GM12878 (cell line): ENCODE measurements at regions not wholly inside any gene's neighbourhood (a gene's known extent, or its start where the extent isn't known, plus 50 kb on each side); places are given as distances from the start of the nearest gene placed in this dataset.

ENCODE experiments used
- ATAC-seq: fragments of 200-7000 bp; cut with Tn5 transposase; 3 replicates; pipeline ENCODE4 v1.9.1; 2020; ENCODE audit warnings: mild to moderate bottlenecking, moderate library complexity
- BruUV-seq: library from RNA; stranded (reverse); fragments of 400-500 nt; replicated peaks from 2 replicates; lab custom pipeline; 2021; lab: Mats Ljungman, UMichigan
- CTCF ChIA-PET: fragments of 300-600 bp; sonication (Branson Sonifier 250); formaldehyde crosslinking; extraction: SDS; loops from one replicate; lab custom pipeline; 2021; ENCODE audit warnings: inconsistent platforms; lab: Yijun Ruan, JAX
- POLR2A ChIA-PET: fragments of 350-600 bp; formaldehyde crosslinking; extraction: SDS; loops from one replicate; lab custom pipeline; 2021; ENCODE audit warnings: inconsistent platforms; lab: Charles Lee
- RAD21 ChIA-PET: fragments of 300-600 bp; sonication (Branson Sonifier 250); formaldehyde crosslinking; loops from one replicate; lab custom pipeline; 2023; ENCODE audit warnings: antibody characterized with exemption; ENCODE audit not compliant: unreplicated experiment; lab: Charles Lee
- SMC1A ChIA-PET: fragments of 300-600 bp; sonication (Branson Sonifier 250); formaldehyde crosslinking; loops from one replicate; lab custom pipeline; 2023; ENCODE audit not compliant: unreplicated experiment, uncharacterized antibody; lab: Charles Lee
- DNase-seq: peaks from one replicate; pipeline ENCODE4 v3.0.0-alpha.2; 2011; ENCODE audit warnings: low read depth, low spot score
- FAIRE-seq: peaks from 3 replicates; lab custom pipeline; 2011; peaks lifted over from hg19 to GRCh38; lab: Jason Lieb, UNC
- H2AFZ ChIP-seq: 2 replicates; pipeline ENCODE4 v1.6.0; 2011; ENCODE audit warnings: low read depth, low read length, control low read depth; ENCODE audit not compliant: control insufficient read depth
- H3K27ac ChIP-seq: 2 replicates; pipeline ENCODE4 v1.5.1; 2011; ENCODE audit warnings: control low read depth; ENCODE audit not compliant: control insufficient read depth, insufficient read depth
- H3K27me3 ChIP-seq, 2 experiments: replicated peaks in 1 of 2; 2 replicates each; pipeline versions ENCODE4 v1.6.0 to v1.6.1; 2011; ENCODE audit warnings: low read length in 1 of 2; ENCODE audit not compliant: control insufficient read depth in 2 of 2, insufficient read depth in 2 of 2
- H3K36me3 ChIP-seq, 2 experiments: 2 replicates each; pipeline ENCODE4 v1.5.1; 2011; ENCODE audit warnings: low read length in 1 of 2; ENCODE audit not compliant: control insufficient read depth in 2 of 2, insufficient read depth in 2 of 2
- H3K4me1 ChIP-seq: 2 replicates; pipeline ENCODE4 v1.6.1; 2011; ENCODE audit warnings: mild to moderate bottlenecking, low read length, moderate library complexity, mixed read lengths; ENCODE audit not compliant: control insufficient read depth, insufficient read depth
- H3K4me2 ChIP-seq: 2 replicates; pipeline ENCODE4 v1.6.0; 2011; ENCODE audit warnings: control low read depth; ENCODE audit not compliant: control insufficient read depth, insufficient read depth
- H3K4me3 ChIP-seq: fragments of 200-600 bp; sonication (generic); 2 replicates; pipeline ENCODE4 v1.5.1; 2016
- H3K79me2 ChIP-seq: 2 replicates; pipeline ENCODE4 v1.6.0; 2011; ENCODE audit warnings: low read length; ENCODE audit not compliant: control insufficient read depth, insufficient read depth
- H3K9ac ChIP-seq: 2 replicates; pipeline ENCODE4 v1.8.0; 2011; ENCODE audit warnings: low read length, control low read depth, mixed read lengths; ENCODE audit not compliant: control insufficient read depth, insufficient read depth
- H3K9me3 ChIP-seq: replicated peaks from 3 replicates; pipeline ENCODE4 v1.5.1; 2011; ENCODE audit warnings: mild to moderate bottlenecking, low read length; ENCODE audit not compliant: control insufficient read depth, insufficient read depth
- H4K20me1 ChIP-seq: 2 replicates; pipeline ENCODE4 v1.6.0; 2011; ENCODE audit not compliant: control insufficient read depth, insufficient read depth
- EP300 ChIP-seq, 2 experiments: fragments of 150-350 bp in 1 of 2; IDR thresholded peaks; 2 replicates each; pipeline ENCODE4 v1.6.1; 2011 to 2012; ENCODE audit warnings: low read depth in 2 of 2, low read length in 2 of 2, borderline replicate concordance in 1 of 2, improper control_type of control experiment in 1 of 2, inconsistent platforms in 1 of 2; ENCODE audit not compliant: control insufficient read depth in 1 of 2
- ESRRA ChIP-seq: IDR thresholded peaks from 2 replicates; pipeline ENCODE4 v1.6.1; 2012; ENCODE audit warnings: mild to moderate bottlenecking, low read length, improper control_type of control experiment
- LARP7 ChIP-seq: fragments of 450-650 bp; IDR thresholded peaks from 2 replicates; pipeline ENCODE4 v1.6.1; 2017; ENCODE audit warnings: mild to moderate bottlenecking
- NBN ChIP-seq: fragments of 450-650 bp; IDR thresholded peaks from 2 replicates; pipeline ENCODE4 v1.6.1; 2016
- PAX5 ChIP-seq: IDR thresholded peaks from 2 replicates; pipeline ENCODE4 v1.6.1; 2011; ENCODE audit warnings: low read depth, low read length, borderline replicate concordance
- RAD51 ChIP-seq: fragments of 450-650 bp; IDR thresholded peaks from 2 replicates; pipeline ENCODE4 v1.6.1; 2016; ENCODE audit warnings: moderate library complexity, mild to moderate bottlenecking, inconsistent platforms
- SREBF2 ChIP-seq: IDR thresholded peaks from 2 replicates; pipeline ENCODE4 v1.6.1; 2012; ENCODE audit warnings: mild to moderate bottlenecking, low read length
- TBL1XR1 ChIP-seq: IDR thresholded peaks from 2 replicates; pipeline ENCODE4 v1.6.1; 2012; ENCODE audit warnings: low read depth, low read length, improper control_type of control experiment
- TCF12 ChIP-seq: IDR thresholded peaks from 2 replicates; pipeline ENCODE4 v1.6.1; 2011; ENCODE audit warnings: low read depth, mild to moderate bottlenecking, low read length
- TCF7 ChIP-seq: IDR thresholded peaks from 2 replicates; pipeline ENCODE4 v1.6.1; 2014; ENCODE audit warnings: antibody characterized with exemption, borderline replicate concordance
- WRNIP1 ChIP-seq: IDR thresholded peaks from 2 replicates; pipeline ENCODE4 v1.6.1; 2011; ENCODE audit warnings: low read depth, low read length, improper control_type of control experiment, borderline replicate concordance
- ZSCAN29 ChIP-seq: fragments of 450-650 bp; IDR thresholded peaks from 2 replicates; pipeline ENCODE4 v1.6.1; 2017; ENCODE audit warnings: mild to moderate bottlenecking, moderate library complexity
- WGBS: methylation state at CpG from one replicate; pipeline ENCODE4 v1.1.6; 2016; ENCODE audit warnings: low lambda C conversion rate; ENCODE audit not compliant: insufficient replicate concordance, insufficient coverage; ENCODE audit errors: missing lambda C conversion rate; 5-methylcytosine and 5-hydroxymethylcytosine counted together
- in situ Hi-C: fragments of 300-500 bp; cut with MboI; formaldehyde crosslinking; loops from 9 replicates; pipeline ENCODE4 v1.14.3; 2018; ENCODE audit warnings: mixed read lengths
- intact Hi-C: fragments of 100-400 bp; cut with micrococcal nuclease; formaldehyde crosslinking; loops from one replicate; pipeline ENCODE4 v1.14.2; 2022; ENCODE audit not compliant: unreplicated experiment
- TF ChIP-seq, protein P1 (sequence below): fragments of 450-650 bp; IDR thresholded peaks from 2 replicates; pipeline ENCODE4 v1.6.1; 2017; ENCODE audit warnings: borderline replicate concordance
- TF ChIP-seq, protein P2 (sequence below): IDR thresholded peaks from 2 replicates; pipeline ENCODE4 v1.6.1; 2011; ENCODE audit warnings: low read depth, low read length, improper control_type of control experiment, borderline replicate concordance
- TF ChIP-seq, protein P3 (sequence below): fragments of 450-650 bp; IDR thresholded peaks from 2 replicates; pipeline ENCODE4 v1.6.1; 2017; ENCODE audit warnings: mild to moderate bottlenecking, moderate library complexity

DNA sequence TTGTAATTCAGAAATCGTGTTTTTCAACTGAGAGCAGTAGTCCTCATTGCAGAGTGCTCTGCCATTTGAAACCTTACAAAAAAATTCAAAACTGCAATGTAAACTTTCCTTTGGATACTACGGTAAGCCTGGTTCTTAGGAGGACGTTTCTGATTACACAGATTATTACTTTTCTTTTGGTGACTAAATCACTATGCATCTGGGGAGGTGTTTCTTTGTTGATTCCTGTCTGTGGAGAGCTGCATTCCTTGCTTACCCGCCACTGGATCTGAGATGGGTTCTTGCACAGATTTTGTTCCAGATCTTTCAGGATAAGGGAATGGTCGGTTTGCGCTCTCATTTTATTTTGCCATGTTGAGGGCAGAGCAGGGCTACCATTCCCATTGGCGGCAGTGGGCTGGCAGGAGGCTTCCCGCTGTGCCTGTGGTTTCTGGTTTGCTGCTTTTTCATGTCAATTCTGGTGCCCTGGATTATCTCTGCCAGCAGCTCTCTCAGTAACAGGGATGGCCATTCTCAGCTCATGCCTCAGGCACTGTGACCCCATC, 485.1 kb downstream of the GLRX3 start:
- H4K20me1 ChIP-seq = no peaks in the 10 kb centered on the region
- ATAC-seq (no peak), DNase-seq (no peak), FAIRE-seq (no peak)
- H3K4me1 ChIP-seq = no peaks in the 10 kb centered on the region
- CTCF ChIA-PET = no interaction called here
- H3K27ac ChIP-seq = no peak overlapping the region
- no peak overlapping the region for H3K4me3 ChIP-seq
- no peak for TF ChIP-seq NBN
- TF ChIP-seq TBL1XR1 = no peak
- TF ChIP-seq LARP7 = no peak
- TF ChIP-seq, protein P1, sequence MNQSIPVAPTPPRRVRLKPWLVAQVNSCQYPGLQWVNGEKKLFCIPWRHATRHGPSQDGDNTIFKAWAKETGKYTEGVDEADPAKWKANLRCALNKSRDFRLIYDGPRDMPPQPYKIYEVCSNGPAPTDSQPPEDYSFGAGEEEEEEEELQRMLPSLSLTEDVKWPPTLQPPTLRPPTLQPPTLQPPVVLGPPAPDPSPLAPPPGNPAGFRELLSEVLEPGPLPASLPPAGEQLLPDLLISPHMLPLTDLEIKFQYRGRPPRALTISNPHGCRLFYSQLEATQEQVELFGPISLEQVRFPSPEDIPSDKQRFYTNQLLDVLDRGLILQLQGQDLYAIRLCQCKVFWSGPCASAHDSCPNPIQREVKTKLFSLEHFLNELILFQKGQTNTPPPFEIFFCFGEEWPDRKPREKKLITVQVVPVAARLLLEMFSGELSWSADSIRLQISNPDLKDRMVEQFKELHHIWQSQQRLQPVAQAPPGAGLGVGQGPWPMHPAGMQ = no peak
- no peak for TF ChIP-seq TCF7
- TF ChIP-seq, protein P2, sequence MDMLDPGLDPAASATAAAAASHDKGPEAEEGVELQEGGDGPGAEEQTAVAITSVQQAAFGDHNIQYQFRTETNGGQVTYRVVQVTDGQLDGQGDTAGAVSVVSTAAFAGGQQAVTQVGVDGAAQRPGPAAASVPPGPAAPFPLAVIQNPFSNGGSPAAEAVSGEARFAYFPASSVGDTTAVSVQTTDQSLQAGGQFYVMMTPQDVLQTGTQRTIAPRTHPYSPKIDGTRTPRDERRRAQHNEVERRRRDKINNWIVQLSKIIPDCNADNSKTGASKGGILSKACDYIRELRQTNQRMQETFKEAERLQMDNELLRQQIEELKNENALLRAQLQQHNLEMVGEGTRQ = no peak
- TF ChIP-seq TCF12 = no peak
- no peak for TF ChIP-seq EP300 (IDR thresholded peaks at IDR 0.05; ENCODE audit: borderline replicate concordance in 1 of 2, control insufficient read depth in 1 of 2, low read depth in 2 of 2, low read length in 2 of 2)
- no peak for TF ChIP-seq ESRRA
- no peak for TF ChIP-seq SREBF2
- TF ChIP-seq RAD51 = no peak
- no peak for TF ChIP-seq PAX5
- TF ChIP-seq ZSCAN29 = no peak
- TF ChIP-seq, protein P3, sequence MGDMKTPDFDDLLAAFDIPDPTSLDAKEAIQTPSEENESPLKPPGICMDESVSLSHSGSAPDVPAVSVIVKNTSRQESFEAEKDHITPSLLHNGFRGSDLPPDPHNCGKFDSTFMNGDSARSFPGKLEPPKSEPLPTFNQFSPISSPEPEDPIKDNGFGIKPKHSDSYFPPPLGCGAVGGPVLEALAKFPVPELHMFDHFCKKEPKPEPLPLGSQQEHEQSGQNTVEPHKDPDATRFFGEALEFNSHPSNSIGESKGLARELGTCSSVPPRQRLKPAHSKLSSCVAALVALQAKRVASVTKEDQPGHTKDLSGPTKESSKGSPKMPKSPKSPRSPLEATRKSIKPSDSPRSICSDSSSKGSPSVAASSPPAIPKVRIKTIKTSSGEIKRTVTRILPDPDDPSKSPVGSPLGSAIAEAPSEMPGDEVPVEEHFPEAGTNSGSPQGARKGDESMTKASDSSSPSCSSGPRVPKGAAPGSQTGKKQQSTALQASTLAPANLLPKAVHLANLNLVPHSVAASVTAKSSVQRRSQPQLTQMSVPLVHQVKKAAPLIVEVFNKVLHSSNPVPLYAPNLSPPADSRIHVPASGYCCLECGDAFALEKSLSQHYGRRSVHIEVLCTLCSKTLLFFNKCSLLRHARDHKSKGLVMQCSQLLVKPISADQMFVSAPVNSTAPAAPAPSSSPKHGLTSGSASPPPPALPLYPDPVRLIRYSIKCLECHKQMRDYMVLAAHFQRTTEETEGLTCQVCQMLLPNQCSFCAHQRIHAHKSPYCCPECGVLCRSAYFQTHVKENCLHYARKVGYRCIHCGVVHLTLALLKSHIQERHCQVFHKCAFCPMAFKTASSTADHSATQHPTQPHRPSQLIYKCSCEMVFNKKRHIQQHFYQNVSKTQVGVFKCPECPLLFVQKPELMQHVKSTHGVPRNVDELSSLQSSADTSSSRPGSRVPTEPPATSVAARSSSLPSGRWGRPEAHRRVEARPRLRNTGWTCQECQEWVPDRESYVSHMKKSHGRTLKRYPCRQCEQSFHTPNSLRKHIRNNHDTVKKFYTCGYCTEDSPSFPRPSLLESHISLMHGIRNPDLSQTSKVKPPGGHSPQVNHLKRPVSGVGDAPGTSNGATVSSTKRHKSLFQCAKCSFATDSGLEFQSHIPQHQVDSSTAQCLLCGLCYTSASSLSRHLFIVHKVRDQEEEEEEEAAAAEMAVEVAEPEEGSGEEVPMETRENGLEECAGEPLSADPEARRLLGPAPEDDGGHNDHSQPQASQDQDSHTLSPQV = no peak
- TF ChIP-seq WRNIP1 = no peak
- no peak overlapping the region for H3K4me2 ChIP-seq
- SMC1A ChIA-PET = no interaction called here
- H3K27me3 ChIP-seq = no peaks in the 10 kb centered on the region
- RAD21 ChIA-PET = no interaction called here
- H3K9me3 ChIP-seq = no peaks in the 10 kb centered on the region
- BruUV-seq = no TSS peak
- H2AFZ ChIP-seq = no peak overlapping the region
- WGBS = 18% methylated on average over 8 of the region's 8 CpGs
- H3K79me2 ChIP-seq = no peaks in the 10 kb centered on the region
- in situ Hi-C loops = no loop called here
- H3K36me3 ChIP-seq = no peaks in the 10 kb centered on the region
- intact Hi-C loops = no loop called here
- no peak overlapping the region for H3K9ac ChIP-seq
- POLR2A ChIA-PET = no interaction called here
